Mesothelial cell of epicardium (in vitro differentiated cells): ENCODE measurements at regions not wholly inside any gene's neighbourhood (a gene's known extent, or its start where the extent isn't known, plus 50 kb on each side); places are given as distances from the start of the nearest gene placed in this dataset.

Experiments used
- DNase-seq, 2 experiments: peaks; one replicate each; pipeline ENCODE4 v3.0.0; 2021; ENCODE audit warnings: low spot score in 2 of 2; ENCODE audit not compliant: unreplicated experiment in 2 of 2
- H3K27ac Mint-ChIP-seq: 2 replicates; pipeline ENCODE4 v1.8.0; 2021; ENCODE audit warnings: mixed read lengths
- H3K27me3 Mint-ChIP-seq: 2 replicates; pipeline ENCODE4 v1.8.0; 2021; ENCODE audit warnings: low read depth, mixed read lengths
- H3K36me3 Mint-ChIP-seq: 2 replicates; pipeline ENCODE4 v1.8.0; 2021; ENCODE audit warnings: mixed read lengths
- H3K4me1 Mint-ChIP-seq: 2 replicates; pipeline ENCODE4 v1.8.0; 2021; ENCODE audit warnings: mixed read lengths
- H3K4me3 Mint-ChIP-seq: 2 replicates; pipeline ENCODE4 v1.8.0; 2021; ENCODE audit warnings: mild to moderate bottlenecking, moderate library complexity, mixed read lengths
- H3K9me3 Mint-ChIP-seq: 2 replicates; pipeline ENCODE4 v1.8.0; 2021; ENCODE audit warnings: mixed read lengths
- TF ChIP-seq, protein P1 (sequence below): fragments of 200-600 bp; sonication (generic); IDR thresholded peaks from one replicate; pipeline ENCODE4 v1.5.0; 2021; ENCODE audit warnings: antibody characterized with exemption; ENCODE audit not compliant: unreplicated experiment

DNA sequence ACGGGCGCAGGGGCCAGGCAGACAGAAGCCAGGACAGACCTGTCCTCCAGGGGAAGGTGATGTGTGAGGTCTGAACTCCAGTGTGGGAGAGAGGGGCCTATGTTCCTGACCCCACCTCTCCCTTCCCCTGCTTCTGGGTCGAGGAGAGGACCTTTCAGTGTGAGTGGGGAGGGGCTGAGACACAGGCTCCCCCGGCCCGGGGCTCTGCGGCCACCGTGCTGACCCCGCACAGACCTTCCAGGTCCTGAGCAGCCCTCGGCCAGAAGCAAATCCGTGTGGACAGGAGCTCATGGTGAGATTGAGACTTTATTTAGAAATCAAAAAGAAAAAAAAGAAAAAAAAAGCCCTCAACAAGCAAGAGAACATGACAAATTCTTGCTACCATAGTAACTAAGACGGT, 680.5 kb downstream of the BRD1 start:
- Mint-ChIP-seq H3K4me3 (no peak overlapping the region), H3K27me3 (peaks cover 21% of the 10 kb centered on the region), H3K9me3 (no peaks in the 10 kb centered on the region), H3K27ac (no peak overlapping the region), H3K36me3 (no peaks in the 10 kb centered on the region), H3K4me1 (peaks cover 6% of the 10 kb centered on the region)
- no peak for DNase-seq
- TF ChIP-seq, protein P1, sequence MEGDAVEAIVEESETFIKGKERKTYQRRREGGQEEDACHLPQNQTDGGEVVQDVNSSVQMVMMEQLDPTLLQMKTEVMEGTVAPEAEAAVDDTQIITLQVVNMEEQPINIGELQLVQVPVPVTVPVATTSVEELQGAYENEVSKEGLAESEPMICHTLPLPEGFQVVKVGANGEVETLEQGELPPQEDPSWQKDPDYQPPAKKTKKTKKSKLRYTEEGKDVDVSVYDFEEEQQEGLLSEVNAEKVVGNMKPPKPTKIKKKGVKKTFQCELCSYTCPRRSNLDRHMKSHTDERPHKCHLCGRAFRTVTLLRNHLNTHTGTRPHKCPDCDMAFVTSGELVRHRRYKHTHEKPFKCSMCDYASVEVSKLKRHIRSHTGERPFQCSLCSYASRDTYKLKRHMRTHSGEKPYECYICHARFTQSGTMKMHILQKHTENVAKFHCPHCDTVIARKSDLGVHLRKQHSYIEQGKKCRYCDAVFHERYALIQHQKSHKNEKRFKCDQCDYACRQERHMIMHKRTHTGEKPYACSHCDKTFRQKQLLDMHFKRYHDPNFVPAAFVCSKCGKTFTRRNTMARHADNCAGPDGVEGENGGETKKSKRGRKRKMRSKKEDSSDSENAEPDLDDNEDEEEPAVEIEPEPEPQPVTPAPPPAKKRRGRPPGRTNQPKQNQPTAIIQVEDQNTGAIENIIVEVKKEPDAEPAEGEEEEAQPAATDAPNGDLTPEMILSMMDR, result no peak

DNA sequence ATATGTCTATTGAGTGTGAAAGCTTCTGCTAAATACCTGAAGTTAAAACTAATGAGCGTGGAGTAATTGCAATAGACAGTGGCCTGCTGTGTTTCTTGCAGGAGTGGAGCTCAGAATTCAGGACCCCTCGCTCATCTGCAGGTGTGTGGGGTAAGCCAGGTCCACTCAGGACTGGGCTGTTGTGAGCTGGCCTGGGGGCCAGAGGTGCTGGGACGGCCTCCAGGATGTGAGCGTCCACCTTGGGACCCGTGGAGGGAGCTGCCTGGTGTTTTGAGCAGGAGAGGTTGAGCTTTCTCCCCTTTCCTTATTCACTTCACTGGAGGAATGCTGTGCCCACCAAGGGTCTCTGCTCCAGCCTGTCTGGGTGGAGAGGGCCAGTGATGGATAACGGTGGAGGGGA, 681.2 kb downstream of the BRD1 start:
- Mint-ChIP-seq H3K27ac (no peak overlapping the region), H3K4me1 (peaks cover 4% of the 10 kb centered on the region), H3K4me3 (no peak overlapping the region), H3K36me3 (no peaks in the 10 kb centered on the region), H3K9me3 (no peaks in the 10 kb centered on the region), H3K27me3 (peaks cover 27% of the 10 kb centered on the region)
- DNase-seq, result no peak
- TF ChIP-seq, protein P1, result no peak

DNA sequence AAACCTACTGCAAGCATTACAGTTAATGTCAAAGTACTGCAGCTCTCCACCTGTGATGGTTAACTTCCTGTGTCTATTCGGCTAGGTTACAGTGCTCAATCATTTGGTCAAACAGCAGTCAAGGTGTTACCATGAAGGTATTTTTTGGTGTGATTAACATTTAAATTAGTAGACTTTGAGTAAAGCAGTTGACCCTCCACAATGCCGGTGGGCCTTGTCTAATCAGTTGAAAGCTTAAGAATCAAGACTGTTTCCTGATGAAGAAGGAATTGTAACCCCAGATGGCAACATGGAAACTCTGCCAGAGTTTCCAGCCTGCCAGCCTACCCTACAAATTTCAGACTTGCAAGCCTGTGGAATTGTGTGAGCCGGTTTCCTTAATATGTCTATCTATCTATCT, 683.9 kb downstream of the BRD1 start:
- TF ChIP-seq, protein P1, result no peak
- no peak overlapping the region for H3K4me3 Mint-ChIP-seq
- no peaks in the 10 kb centered on the region for H3K36me3 Mint-ChIP-seq
- no peaks in the 10 kb centered on the region for H3K9me3 Mint-ChIP-seq
- H3K27ac Mint-ChIP-seq, result no peak overlapping the region
- DNase-seq, result no peak
- H3K27me3 Mint-ChIP-seq, result peaks cover 41% of the 10 kb centered on the region
- no peaks in the 10 kb centered on the region for H3K4me1 Mint-ChIP-seq

DNA sequence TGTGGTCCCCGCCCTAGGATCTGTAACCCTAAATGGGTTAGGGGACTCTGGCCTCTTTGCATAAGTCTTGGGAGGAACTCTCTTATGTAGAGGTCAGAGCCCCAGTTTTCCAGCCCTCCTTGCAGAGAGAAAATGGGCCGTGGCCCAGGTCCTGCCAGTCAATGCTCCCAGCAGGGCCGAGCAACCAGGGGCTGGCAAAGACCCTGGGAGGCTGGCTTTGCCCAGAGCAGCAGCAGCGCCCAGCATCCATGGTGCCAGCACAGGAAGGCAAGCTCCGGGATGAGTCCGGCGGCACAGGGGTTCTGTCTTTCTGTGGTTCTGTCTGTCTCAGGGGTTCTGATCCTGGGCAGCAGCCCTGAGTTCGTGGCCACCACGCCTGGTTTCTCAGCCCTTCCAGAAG, 684.8 kb downstream of the BRD1 start:
- H3K4me1 Mint-ChIP-seq, result no peaks in the 10 kb centered on the region
- H3K9me3 Mint-ChIP-seq, result no peaks in the 10 kb centered on the region
- DNase-seq, result no peak
- no peaks in the 10 kb centered on the region for H3K36me3 Mint-ChIP-seq
- no peak overlapping the region for H3K27ac Mint-ChIP-seq
- peaks cover 34% of the 10 kb centered on the region for H3K27me3 Mint-ChIP-seq
- H3K4me3 Mint-ChIP-seq, result no peak overlapping the region
- TF ChIP-seq, protein P1, result no peak

DNA sequence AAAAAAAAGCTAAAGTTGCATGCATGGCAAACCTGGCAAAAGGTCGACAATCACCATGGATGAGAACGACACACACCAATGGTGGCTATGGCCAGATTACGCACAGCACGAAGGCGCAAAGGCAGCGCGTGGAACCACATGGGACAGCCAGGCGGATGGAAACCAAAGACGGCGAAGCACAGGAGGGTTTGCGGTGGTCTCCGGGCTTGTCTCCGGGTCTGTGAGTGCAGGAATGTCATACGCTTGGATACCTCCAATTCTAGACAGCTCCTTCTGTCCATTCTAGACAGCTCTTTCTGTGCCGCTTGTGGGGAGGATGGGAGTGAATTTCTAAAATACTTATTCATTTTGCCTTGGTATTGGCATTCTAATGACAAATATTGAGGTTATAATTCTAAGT, 685.4 kb downstream of the BRD1 start:
- DNase-seq, result no peak
- H3K9me3 Mint-ChIP-seq, result no peaks in the 10 kb centered on the region
- H3K4me3 Mint-ChIP-seq, result no peak overlapping the region
- H3K27me3 Mint-ChIP-seq, result peaks cover 32% of the 10 kb centered on the region
- no peaks in the 10 kb centered on the region for H3K4me1 Mint-ChIP-seq
- no peak overlapping the region for H3K27ac Mint-ChIP-seq
- no peaks in the 10 kb centered on the region for H3K36me3 Mint-ChIP-seq
- TF ChIP-seq, protein P1, result no peak

DNA sequence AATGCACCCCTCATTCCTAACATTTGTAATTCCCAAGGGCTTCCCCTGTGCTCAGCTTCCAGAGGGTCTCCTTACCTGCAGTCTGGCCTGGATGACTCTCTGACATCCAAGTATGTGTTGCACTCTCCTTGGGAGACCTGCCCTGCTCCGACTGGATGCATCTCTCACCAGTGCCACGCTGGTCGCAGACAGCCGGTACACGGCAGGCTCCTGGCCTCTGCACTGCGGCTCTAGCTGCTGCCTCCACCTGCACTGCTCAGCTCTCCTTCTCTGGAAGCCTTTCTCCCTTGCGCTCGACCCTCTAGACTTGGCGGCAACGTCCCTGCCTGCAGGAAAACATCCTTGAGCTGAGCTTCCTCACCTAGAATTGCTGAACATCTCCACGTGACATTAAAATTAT, 685.9 kb downstream of the BRD1 start:
- DNase-seq, result no peak
- H3K4me1 Mint-ChIP-seq, result no peaks in the 10 kb centered on the region
- H3K27ac Mint-ChIP-seq, result no peak overlapping the region
- H3K4me3 Mint-ChIP-seq, result no peak overlapping the region
- H3K36me3 Mint-ChIP-seq, result no peaks in the 10 kb centered on the region
- peaks cover 32% of the 10 kb centered on the region for H3K27me3 Mint-ChIP-seq
- TF ChIP-seq, protein P1, result no peak
- H3K9me3 Mint-ChIP-seq, result no peaks in the 10 kb centered on the region
